LoVo (cell line): ENCODE measurements at regions not wholly inside any gene's neighbourhood (a gene's known extent, or its start where the extent isn't known, plus 50 kb on each side); places are given as distances from the start of the nearest gene placed in this dataset.

Source experiments
- DNase-seq: peaks from one replicate; pipeline ENCODE4 v3.0.0-alpha.2; 2016; ENCODE audit warnings: low spot score

DNA sequence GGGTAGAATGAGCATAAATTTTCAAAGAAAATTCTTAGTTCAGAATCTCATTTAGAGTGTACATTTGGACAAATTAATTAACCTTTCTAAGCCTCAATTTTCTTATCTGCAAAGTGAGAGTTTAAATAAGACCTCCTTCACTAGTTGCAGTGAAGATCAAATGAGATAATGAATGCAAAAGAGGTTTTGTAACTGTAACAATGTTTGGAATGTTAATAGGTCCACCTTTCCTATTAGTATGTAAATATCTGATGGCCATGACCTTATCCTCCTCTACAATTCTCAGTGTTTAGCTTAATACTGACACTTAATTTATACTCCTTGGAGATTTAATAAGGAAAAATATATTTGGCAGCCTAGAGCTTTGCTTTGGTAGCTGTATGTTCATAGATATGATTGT is 138.8 kb downstream of the GABRG1 start:
- no peak for DNase-seq

DNA sequence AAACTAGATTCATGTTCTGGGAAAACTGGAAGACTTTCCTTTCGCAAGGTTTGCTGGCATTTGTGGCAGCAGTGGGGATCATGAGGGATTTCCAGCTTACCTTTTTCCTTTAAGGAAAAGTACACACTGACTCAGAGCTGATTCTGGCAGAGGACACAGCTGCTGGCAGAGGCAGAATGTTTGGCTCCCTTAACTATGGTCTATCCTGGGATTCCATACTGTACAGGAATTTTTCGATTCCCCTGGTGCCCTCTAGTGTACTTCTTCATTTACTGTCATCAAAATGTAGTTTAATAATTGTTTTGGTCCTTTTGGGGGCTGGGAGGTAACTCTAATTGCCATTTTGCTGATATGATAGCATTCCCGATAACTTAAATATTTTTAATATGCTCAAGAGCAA is 152.7 kb downstream of the GABRG1 start:
- DNase-seq, result no peak

DNA sequence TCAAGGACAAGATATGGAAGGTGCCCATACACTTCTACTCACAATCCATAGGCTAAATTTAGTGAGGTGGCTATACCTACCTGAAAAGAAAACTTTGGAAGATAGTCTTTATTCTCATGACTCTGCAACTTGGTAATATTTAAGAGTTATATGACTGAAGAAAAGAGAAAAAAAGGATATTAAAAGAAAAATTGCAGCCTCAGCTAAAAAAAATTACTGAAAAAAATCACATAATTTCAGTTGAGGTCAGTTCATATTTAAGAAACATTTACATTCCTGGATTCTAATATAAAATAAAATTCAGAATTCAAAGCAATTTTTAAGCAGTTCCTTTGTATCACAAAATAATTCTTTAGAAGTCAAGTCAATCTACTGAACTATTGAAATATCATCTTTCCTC is 166.5 kb downstream of the GABRG1 start:
- DNase-seq, result no peak

DNA sequence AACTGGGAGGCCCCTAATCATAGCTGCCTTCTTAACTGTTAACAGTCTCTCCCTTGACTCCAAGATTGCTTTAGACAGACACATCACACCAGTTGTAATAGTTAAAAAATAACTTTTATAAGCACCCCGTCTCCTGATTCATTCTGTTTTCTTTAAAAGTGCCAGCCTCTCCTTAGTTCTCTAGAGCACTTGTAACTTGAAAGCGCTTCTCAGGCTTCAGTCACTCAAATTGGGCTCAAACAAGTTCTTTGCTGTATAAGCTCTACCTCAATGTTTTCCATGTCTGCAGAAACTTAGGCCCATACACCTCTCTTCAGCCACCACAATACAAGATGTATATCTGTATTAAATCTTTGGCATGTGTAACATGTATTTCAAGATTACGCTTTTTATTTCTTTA is 169.6 kb downstream of the GABRG1 start:
- DNase-seq, result no peak

DNA sequence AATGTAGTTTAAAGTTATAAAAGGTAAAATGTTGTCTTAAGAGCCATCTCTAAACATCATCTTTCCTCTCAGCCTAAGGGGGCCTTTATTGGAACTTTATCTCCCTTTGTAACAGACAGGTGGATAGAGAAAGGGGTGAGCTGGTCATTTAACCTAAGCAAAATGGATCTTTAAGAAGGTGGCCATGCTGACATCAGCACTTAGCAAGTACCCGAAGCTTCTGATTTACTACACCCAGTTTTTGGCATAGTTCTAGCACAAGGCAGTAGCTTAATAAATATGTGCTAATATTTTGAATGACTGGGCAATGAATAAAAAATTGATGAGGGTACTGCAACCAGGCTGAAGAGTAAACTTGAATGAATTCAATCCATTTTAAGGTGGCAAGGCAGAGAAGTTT is 172.7 kb downstream of the GABRG1 start:
- DNase-seq, result no peak

GRCh38 chr4:45946699-45947098 is 177.2 kb downstream of the GABRG1 start:
- no peak for DNase-seq

DNA sequence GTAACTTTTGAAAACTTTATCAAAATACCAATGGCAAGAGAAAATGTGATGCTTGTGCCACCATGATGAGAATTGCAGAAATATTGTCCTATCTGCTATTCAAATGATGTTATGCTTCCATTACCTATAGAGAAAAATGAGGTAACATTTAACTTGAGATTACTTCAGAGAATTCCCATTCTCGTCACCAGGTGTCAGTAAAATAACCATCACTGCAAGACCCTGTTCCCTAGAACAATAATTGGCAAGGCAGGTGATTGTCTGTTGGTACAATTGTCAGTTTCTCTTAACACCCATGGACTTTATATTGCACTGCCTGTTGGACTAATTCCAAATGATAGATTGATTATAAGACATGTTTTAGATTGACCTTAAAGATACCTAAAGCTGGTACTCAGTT is 179.9 kb downstream of the GABRG1 start:
- DNase-seq, result no peak

GRCh38 chr4:45939056-45939455 is 184.8 kb downstream of the GABRG1 start:
- DNase-seq, result no peak

DNA sequence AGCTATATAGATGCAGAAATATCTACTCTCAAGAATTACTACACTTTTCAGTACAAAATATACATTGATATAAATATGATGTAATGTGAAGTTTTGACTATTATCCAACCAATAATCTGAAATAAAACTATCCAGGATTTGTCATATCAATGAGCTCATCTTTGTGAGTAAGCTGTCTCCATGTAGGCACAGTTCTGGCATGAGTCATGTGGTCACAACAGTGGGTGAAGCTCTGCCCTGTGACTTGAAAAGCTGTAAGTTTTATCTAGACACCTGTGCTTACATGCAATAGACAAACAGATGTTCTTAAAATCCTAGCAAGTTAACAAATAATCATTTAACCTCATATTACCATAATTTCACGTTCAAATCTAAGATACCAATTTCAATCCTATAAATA is 192.7 kb downstream of the GABRG1 start:
- DNase-seq, result no peak

- no peak for DNase-seq
Observed at GRCh38 chr4:45927641-45928040, 196.2 kb downstream of the GABRG1 start.

GRCh38 chr4:45925809-45926208 is 198.0 kb downstream of the GABRG1 start:
- no peak for DNase-seq

- DNase-seq, result no peak
Observed at GRCh38 chr4:45920861-45921260, 203.0 kb downstream of the GABRG1 start.

DNA sequence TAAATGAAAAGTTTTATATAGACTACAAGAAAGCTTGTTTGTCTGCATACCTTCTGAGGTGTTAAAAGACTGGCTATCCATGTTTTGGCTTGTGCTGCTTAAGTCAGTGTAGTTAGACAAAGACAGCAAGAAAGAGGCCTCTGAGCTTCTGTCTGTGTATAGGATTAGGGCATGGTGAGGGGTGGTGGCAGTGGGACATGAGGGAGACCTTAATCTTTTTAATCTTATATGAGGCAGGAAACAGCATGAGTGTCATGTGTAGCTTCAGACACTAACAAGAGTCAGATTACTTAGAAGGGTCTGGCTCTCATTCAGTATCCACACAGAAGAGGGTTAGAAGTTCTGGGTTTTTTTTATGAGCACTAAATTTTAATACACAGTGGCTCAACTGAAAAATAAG is 213.3 kb downstream of the GABRG1 start:
- DNase-seq, result no peak

- DNase-seq, result no peak
Observed at GRCh38 chr4:45897946-45898585, 225.8 kb downstream of the GABRG1 start.

DNA sequence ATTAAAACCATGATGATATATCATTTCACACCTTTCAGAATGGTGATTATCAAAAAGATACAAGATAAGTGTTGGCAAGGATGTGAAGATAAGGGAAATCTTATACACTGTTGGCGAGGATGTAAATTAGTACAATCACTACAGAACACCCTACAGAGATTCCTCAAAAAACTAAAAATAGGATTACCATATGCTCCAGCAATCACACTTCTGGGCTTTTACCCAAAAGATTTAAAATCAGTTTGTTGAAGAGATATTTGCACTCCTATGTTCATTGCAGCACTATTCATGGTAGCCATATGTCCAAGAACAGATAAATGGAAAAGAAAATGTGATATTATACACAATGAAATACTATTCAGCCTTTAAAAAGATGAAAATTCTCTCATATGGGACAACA is 240.4 kb downstream of the GABRG1 start:
- no peak for DNase-seq

- DNase-seq, result no peak
Observed at GRCh38 chr4:45876235-45876890, 247.5 kb downstream of the GABRG1 start.

DNA sequence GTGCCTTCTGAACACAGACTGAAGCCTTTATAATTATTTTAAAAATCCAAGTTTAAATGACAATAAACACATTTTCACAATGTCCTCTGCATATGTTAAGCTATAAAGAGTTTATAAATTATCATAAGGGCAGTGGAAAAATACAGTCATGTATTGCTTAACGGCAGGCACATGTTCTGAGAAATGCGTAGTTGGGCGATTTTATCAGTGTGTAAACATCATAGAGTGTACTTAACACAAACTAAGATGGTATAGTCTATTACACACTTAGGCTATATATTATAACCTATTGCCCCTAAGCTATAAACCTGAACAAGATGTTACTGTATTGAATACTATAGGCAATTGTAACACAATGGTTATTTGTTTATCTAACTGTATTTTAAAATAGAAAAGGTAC is 254.7 kb downstream of the GABRG1 start:
- no peak for DNase-seq

DNA sequence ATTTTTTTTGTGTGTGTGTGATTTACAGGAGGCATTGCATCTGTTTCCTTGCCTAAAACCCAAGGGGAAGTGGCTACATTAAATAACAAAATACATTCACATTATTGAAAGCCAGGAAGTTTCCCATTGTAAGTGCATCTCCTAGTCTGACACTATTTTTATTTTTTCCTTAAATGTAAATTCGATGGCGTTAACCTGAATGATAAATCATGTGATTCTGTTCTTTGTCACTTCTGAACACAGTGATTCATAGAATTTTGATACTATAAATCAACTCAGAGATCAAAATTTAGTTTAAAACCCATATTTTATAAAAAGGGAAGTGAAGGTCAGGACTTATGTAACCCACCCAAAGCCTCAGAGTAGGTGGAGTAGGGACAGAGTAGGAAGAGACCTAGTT is 258.1 kb downstream of the GABRG1 start:
- no peak for DNase-seq

GRCh38 chr4:45855857-45856256 is 268.0 kb downstream of the GABRG1 start:
- DNase-seq, result no peak

- DNase-seq, result no peak
Observed at GRCh38 chr4:45846016-45846415, 277.8 kb downstream of the GABRG1 start.

DNA sequence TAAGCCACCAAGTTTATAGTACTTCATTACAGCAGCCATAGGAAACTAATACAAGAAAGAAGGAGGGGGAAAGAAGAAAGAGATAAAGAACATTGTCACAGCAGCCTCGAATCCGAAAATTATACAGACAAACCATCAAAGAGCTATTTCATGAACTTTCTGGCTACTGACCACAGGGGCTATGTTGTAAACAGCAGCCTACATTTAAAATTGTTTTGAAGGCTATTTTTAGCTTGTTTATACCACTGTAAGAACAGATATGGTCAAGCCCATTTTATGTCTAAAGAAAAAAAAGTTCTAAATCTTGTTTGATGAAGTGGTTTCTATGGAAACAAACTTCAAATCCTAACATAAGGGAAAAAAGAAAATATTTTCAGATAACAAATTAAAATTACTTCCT is 282.1 kb downstream of the GABRG1 start:
- DNase-seq, result no peak

DNA sequence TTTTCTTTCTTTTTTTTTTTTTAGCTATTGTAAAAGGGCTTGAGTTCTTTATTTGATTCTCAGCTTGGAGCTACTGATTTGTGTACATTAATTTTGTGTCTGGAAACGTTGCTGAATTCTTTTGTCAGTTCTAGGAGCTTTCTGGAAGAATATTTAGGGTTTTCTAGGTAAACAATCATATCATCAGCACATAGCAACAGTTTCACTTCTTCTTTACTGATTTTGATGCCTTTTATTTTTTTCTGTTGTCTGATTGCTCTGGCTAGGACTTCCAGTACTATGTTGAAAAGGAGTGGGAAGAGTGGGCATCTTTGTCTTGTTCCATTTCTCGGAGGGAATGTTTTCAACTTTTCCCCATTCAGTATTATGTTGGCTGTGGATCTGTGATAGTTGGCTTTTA is 292.2 kb downstream of the GABRG1 start:
- no peak for DNase-seq

- no peak for DNase-seq
Observed at GRCh38 chr4:45803994-45804393, 319.9 kb downstream of the GABRG1 start.

DNA sequence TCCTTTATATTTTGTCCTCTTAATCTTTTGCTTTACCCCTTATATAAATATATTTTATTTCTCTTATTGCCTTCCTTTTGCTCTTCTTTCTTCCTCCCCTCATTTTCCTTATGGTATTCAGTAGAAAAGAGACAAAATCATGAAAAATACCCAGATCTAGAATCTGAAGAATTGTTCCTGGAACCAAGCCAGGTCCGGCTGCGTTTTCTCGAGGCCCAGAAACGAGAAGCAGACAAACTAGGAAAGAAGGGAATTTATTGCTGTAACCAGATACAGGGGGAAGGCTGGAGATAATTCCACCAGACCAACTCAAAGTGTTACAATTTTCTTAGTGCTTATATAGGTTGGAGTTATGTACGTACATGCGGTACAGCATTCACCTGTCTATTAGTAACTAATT is 328.7 kb downstream of the GABRG1 start:
- no peak for DNase-seq
